Astrocyte (in vitro differentiated cells and primary cell): ENCODE measurements at regions not wholly inside any gene's neighbourhood (a gene's known extent, or its start where the extent isn't known, plus 50 kb on each side); places are given as distances from the start of the nearest gene placed in this dataset.

ENCODE experiments used
- CTCF ChIP-seq: IDR thresholded peaks from 2 replicates; pipeline ENCODE4 v1.5.1; 2011; ENCODE audit warnings: low read depth, mild to moderate bottlenecking, inconsistent platforms, low read length, moderate library complexity; ENCODE audit not compliant: insufficient read depth
- EZH2 ChIP-seq: IDR thresholded peaks from 2 replicates; pipeline ENCODE4 v1.6.1; 2012; ENCODE audit warnings: mild to moderate bottlenecking, low read length, inconsistent platforms; ENCODE audit not compliant: insufficient read depth

GRCh38 chr2:126839796-126840195, 58.9 kb upstream of the TEX51 start:
- TF ChIP-seq CTCF (no peak), EZH2 (no peak)
